Chondrocyte (in vitro differentiated cells): ENCODE measurements at regions not wholly inside any gene's neighbourhood (a gene's known extent, or its start where the extent isn't known, plus 50 kb on each side); places are given as distances from the start of the nearest gene placed in this dataset.
A peak's percentile ranks its signal among the peaks of the same experiment; 100 is the strongest.

Experiments
- DNase-seq: peaks from one replicate; pipeline ENCODE4 v3.0.0; 2021; ENCODE audit warnings: mixed read lengths, low spot score
- H3K27ac Mint-ChIP-seq: one replicate; pipeline ENCODE4 v1.8.0; 2021; ENCODE audit warnings: mild to moderate bottlenecking, moderate library complexity, mixed read lengths; ENCODE audit not compliant: unreplicated experiment
- H3K27me3 Mint-ChIP-seq: 2 replicates; pipeline ENCODE4 v1.8.0; 2021; ENCODE audit warnings: low read depth, mixed read lengths
- H3K36me3 Mint-ChIP-seq: 2 replicates; pipeline ENCODE4 v1.8.0; 2021; ENCODE audit warnings: low read depth, mixed read lengths
- H3K4me1 Mint-ChIP-seq: 2 replicates; pipeline ENCODE4 v1.8.0; 2021; ENCODE audit warnings: low read depth, mild to moderate bottlenecking, mixed read lengths
- H3K4me3 Mint-ChIP-seq: one replicate; pipeline ENCODE4 v1.8.0; 2021; ENCODE audit warnings: mild to moderate bottlenecking, moderate library complexity, mixed read lengths; ENCODE audit not compliant: unreplicated experiment
- H3K9me3 Mint-ChIP-seq: 2 replicates; pipeline ENCODE4 v1.8.0; 2021; ENCODE audit warnings: low read depth, mixed read lengths
- TF ChIP-seq, protein P1 (sequence below): fragments of 200-600 bp; sonication (generic); IDR thresholded peaks from 2 replicates; pipeline ENCODE4 v1.5.0; 2021; ENCODE audit warnings: antibody characterized with exemption, mild to moderate bottlenecking, moderate library complexity

DNA sequence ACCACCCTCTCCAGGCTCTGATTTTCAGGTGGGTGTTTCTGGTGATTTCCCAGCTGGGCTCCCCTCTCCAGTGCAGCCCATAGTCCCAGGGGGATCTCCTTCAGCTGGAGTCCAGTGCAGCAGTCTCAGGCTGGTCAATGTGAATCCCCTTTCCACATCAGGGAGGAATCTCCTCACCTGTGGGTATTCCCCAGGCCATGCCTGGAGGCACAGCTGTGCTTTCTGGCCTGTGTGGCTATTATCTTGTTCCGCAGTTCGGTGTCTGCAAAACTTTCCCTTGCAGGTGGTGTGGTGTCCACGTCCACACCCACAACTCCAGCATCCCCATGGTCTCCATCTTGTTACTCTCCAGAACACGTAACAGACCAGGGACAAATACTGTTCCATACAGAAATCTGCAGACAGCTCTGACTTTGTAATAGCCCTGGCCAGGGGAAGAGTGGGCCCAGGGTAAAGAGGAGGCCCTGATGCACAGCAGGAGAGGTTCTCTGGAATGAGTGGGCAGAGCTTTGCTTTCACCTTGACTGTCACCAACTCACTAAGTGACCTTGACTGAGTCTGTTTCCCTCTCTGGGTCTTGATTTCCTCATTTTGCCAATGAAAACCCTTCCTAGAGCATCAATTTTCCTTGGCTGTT, 183.2 kb downstream of the CSNK2A3 start:
- Mint-ChIP-seq H3K4me1 (peaks cover 57% of the 10 kb centered on the region), H3K27me3 (no peaks in the 10 kb centered on the region), H3K4me3 (no peak overlapping the region), H3K27ac (no peak overlapping the region), H3K9me3 (no peaks in the 10 kb centered on the region), H3K36me3 (no peaks in the 10 kb centered on the region)
- TF ChIP-seq, protein P1, sequence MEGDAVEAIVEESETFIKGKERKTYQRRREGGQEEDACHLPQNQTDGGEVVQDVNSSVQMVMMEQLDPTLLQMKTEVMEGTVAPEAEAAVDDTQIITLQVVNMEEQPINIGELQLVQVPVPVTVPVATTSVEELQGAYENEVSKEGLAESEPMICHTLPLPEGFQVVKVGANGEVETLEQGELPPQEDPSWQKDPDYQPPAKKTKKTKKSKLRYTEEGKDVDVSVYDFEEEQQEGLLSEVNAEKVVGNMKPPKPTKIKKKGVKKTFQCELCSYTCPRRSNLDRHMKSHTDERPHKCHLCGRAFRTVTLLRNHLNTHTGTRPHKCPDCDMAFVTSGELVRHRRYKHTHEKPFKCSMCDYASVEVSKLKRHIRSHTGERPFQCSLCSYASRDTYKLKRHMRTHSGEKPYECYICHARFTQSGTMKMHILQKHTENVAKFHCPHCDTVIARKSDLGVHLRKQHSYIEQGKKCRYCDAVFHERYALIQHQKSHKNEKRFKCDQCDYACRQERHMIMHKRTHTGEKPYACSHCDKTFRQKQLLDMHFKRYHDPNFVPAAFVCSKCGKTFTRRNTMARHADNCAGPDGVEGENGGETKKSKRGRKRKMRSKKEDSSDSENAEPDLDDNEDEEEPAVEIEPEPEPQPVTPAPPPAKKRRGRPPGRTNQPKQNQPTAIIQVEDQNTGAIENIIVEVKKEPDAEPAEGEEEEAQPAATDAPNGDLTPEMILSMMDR: no peak
- DNase-seq: no peak

DNA sequence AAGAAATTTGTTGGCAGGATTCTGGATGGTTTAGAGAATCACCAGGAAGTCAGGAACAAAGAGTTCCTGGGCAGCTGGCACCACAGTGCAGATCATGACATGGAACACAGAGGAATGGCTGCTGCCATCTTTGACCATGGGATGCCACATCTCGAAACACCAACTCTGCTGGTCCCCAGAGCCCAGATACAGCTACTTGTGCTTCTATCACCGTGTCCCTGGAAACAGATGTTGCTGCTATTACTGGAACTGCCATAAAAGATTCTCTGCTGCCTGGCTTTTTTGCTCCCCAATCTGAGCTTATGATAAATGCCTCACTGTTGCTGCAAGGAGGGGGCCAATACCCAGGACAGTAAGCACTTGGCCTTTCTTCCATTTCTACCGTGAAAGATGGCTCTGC, 185.2 kb downstream of the CSNK2A3 start:
- Mint-ChIP-seq H3K27ac (no peak overlapping the region), H3K4me3 (no peak overlapping the region), H3K36me3 (no peaks in the 10 kb centered on the region), H3K9me3 (no peaks in the 10 kb centered on the region), H3K27me3 (no peaks in the 10 kb centered on the region), H3K4me1 (peaks cover 61% of the 10 kb centered on the region)
- DNase-seq: no peak
- TF ChIP-seq, protein P1: no peak

DNA sequence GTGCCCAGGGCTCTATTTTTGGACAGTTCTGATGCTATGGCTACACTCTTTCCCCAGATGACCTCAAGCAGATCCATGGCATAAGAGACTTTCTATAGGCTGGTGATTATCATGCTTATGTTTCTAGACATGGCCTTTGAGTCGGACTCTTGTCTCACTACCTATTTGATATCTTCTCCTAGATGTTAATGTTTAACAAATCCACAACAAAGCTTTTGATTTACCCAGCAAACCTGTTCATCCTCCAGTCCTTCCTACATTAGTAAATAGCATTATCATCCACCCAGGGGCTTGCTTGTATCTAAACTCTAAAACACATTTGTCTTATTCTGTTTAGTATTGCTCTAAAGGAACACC, 188.7 kb downstream of the CSNK2A3 start:
- TF ChIP-seq, protein P1: no peak
- no peaks in the 10 kb centered on the region for H3K9me3 Mint-ChIP-seq
- no peaks in the 10 kb centered on the region for H3K27me3 Mint-ChIP-seq
- peaks cover 33% of the 10 kb centered on the region for H3K4me1 Mint-ChIP-seq
- H3K4me3 Mint-ChIP-seq: no peak overlapping the region
- H3K27ac Mint-ChIP-seq: no peak overlapping the region
- H3K36me3 Mint-ChIP-seq: no peaks in the 10 kb centered on the region
- DNase-seq: no peak

DNA sequence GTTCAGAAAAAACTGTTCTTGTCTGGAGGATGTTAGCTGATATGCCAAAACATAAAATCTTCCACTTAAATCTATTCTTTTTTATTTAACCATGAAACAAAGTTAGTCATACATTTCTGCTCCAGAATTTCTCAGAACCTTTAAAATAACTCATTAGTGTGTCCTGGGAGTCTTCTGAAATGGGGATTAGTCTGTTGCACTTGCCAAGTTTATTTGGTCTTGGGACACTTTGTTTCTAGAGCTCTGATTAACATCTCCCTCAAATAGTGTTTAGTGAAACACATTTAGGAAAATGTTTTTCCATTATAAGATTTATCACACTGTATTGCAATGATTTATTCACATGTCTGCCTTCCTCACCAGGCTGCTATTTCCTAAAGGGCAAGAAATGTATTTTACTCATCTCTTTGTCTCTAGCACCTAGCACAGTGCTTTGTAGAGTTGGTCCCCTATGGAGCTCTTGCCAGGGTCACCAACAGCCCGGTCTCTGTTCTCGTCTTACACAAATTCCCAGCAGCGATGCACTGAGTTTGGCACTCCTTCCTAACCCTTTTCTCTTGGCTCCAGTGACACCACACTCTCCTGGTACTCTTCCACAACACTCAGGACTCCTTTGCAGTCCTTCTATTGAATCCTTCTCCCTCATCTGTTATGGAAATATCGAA, 189.2 kb downstream of the CSNK2A3 start:
- H3K27ac Mint-ChIP-seq: no peak overlapping the region
- H3K36me3 Mint-ChIP-seq: no peaks in the 10 kb centered on the region
- TF ChIP-seq, protein P1: no peak
- H3K4me3 Mint-ChIP-seq: no peak overlapping the region
- H3K27me3 Mint-ChIP-seq: no peaks in the 10 kb centered on the region
- DNase-seq: no peak
- H3K4me1 Mint-ChIP-seq: peaks cover 29% of the 10 kb centered on the region
- no peaks in the 10 kb centered on the region for H3K9me3 Mint-ChIP-seq

DNA sequence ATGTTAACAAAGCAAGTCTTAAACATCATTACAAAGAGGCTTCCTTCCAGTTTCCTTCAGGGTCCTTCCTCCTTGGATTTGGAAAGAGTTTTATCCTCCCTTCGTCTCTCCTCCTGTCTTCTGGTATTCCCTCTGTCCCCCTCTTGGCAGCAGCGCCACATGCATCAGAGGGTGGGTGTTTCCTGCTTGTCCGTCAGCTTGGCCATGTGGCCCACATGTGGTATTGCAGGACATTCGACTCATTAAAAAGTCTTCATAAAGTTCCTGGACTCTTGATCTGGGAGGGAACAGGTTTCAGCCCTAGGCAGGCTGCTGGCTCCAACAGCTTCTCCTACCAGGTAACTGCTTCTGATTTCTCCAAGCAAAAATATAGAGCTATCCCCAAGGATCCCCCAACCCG, 189.8 kb downstream of the CSNK2A3 start:
- TF ChIP-seq, protein P1: peak; percentile 56
- Mint-ChIP-seq H3K9me3 (no peaks in the 10 kb centered on the region), H3K4me3 (no peak overlapping the region), H3K27me3 (no peaks in the 10 kb centered on the region), H3K4me1 (peaks cover 25% of the 10 kb centered on the region), H3K36me3 (no peaks in the 10 kb centered on the region), H3K27ac (no peak overlapping the region)
- no peak for DNase-seq
